Astrocyte (in vitro differentiated cells and primary cell): ENCODE measurements at regions not wholly inside any gene's neighbourhood (a gene's known extent, or its start where the extent isn't known, plus 50 kb on each side); places are given as distances from the start of the nearest gene placed in this dataset.
"Not testable (repeated sequence)": the region's sequence is repeated elsewhere in the genome, so short reads cannot be mapped to it uniquely, and the experiment has no call there.

ENCODE experiments used
- DNase-seq: peaks from one replicate; pipeline ENCODE4 v3.0.0-alpha.2; 2010; ENCODE audit warnings: low read depth
- FAIRE-seq: peaks from 2 replicates; lab custom pipeline; 2011; peaks lifted over from hg19 to GRCh38; lab: Jason Lieb, UNC
- H2AFZ ChIP-seq: 2 replicates; pipeline ENCODE4 v1.6.0; 2012; ENCODE audit warnings: low read depth, low read length, inconsistent platforms
- H3K27ac ChIP-seq: 2 replicates; pipeline ENCODE4 v1.5.1; 2011; ENCODE audit warnings: low read depth, low read length, inconsistent platforms
- H3K27me3 ChIP-seq: 2 replicates; pipeline ENCODE4 v1.6.0; 2011; ENCODE audit warnings: low read length, inconsistent platforms; ENCODE audit not compliant: insufficient read depth
- H3K36me3 ChIP-seq: 2 replicates; pipeline ENCODE4 v1.5.1; 2011; ENCODE audit warnings: low read length, inconsistent platforms; ENCODE audit not compliant: insufficient read depth
- H3K4me1 ChIP-seq: 2 replicates; pipeline ENCODE4 v1.5.1; 2011; ENCODE audit warnings: low read length, inconsistent platforms; ENCODE audit not compliant: insufficient read depth
- H3K4me2 ChIP-seq: 2 replicates; pipeline ENCODE4 v1.6.0; 2012; ENCODE audit warnings: low read length, inconsistent platforms
- H3K4me3 ChIP-seq: 2 replicates; pipeline ENCODE4 v1.5.1; 2011; ENCODE audit warnings: low read depth, mild to moderate bottlenecking, low read length, inconsistent platforms; ENCODE audit not compliant: insufficient read depth
- H3K79me2 ChIP-seq: 2 replicates; pipeline ENCODE4 v1.6.0; 2012; ENCODE audit warnings: mild to moderate bottlenecking, low read length, inconsistent platforms; ENCODE audit not compliant: insufficient read depth
- H3K9ac ChIP-seq: 2 replicates; pipeline ENCODE4 v1.6.0; 2012; ENCODE audit warnings: mild to moderate bottlenecking, low read length, inconsistent platforms
- H3K9me3 ChIP-seq: 2 replicates; pipeline ENCODE4 v1.5.1; 2012; ENCODE audit warnings: low read depth, mild to moderate bottlenecking, low read length, inconsistent platforms; ENCODE audit not compliant: insufficient read depth
- H4K20me1 ChIP-seq: 2 replicates; pipeline ENCODE4 v1.6.0; 2012; ENCODE audit warnings: low read length, inconsistent platforms; ENCODE audit not compliant: insufficient read depth
- H3K27ac Mint-ChIP-seq: one replicate; pipeline ENCODE4 v1.8.0; 2021; ENCODE audit warnings: mild to moderate bottlenecking, mixed read lengths; ENCODE audit not compliant: unreplicated experiment
- H3K27me3 Mint-ChIP-seq: one replicate; pipeline ENCODE4 v1.8.0; 2021; ENCODE audit warnings: low read depth, mixed read lengths; ENCODE audit not compliant: unreplicated experiment
- H3K36me3 Mint-ChIP-seq: one replicate; pipeline ENCODE4 v1.8.0; 2021; ENCODE audit warnings: low read depth, mixed read lengths; ENCODE audit not compliant: unreplicated experiment
- H3K4me1 Mint-ChIP-seq: one replicate; pipeline ENCODE4 v1.8.0; 2021; ENCODE audit warnings: low read depth, mixed read lengths; ENCODE audit not compliant: unreplicated experiment
- H3K4me3 Mint-ChIP-seq: one replicate; pipeline ENCODE4 v1.8.0; 2021; ENCODE audit warnings: mild to moderate bottlenecking, moderate library complexity, mixed read lengths; ENCODE audit not compliant: unreplicated experiment
- H3K9me3 Mint-ChIP-seq: one replicate; pipeline ENCODE4 v1.8.0; 2021; ENCODE audit warnings: mild to moderate bottlenecking, mixed read lengths; ENCODE audit not compliant: unreplicated experiment

- H3K27ac ChIP-seq, FAIRE-seq, H3K4me2 ChIP-seq: not testable (repeated sequence)
Observed at GRCh38 chr9:67452941-67453340, 405.8 kb upstream of the ANKRD20A1 start.

GRCh38 chr9:67442313-67442712, 416.4 kb upstream of the ANKRD20A1 start:
- not testable (repeated sequence) for H3K9me3 ChIP-seq, H2AFZ ChIP-seq, H3K36me3 Mint-ChIP-seq, H3K27me3 ChIP-seq, H3K79me2 ChIP-seq, H3K4me1 Mint-ChIP-seq, H3K4me1 ChIP-seq, DNase-seq, FAIRE-seq, H3K27ac ChIP-seq, H3K4me2 ChIP-seq, H3K4me3 Mint-ChIP-seq, H3K27me3 Mint-ChIP-seq, H3K9ac ChIP-seq, H3K36me3 ChIP-seq, H4K20me1 ChIP-seq, H3K4me3 ChIP-seq, H3K9me3 Mint-ChIP-seq, H3K27ac Mint-ChIP-seq

More at GRCh38 chr9:67452941-67453340, 405.8 kb upstream of the ANKRD20A1 start:
- not testable (repeated sequence) for H3K9me3 Mint-ChIP-seq, H3K4me1 ChIP-seq, H3K27me3 ChIP-seq, H3K79me2 ChIP-seq, H3K27me3 Mint-ChIP-seq, H3K36me3 Mint-ChIP-seq, H3K4me1 Mint-ChIP-seq, H4K20me1 ChIP-seq, H3K9ac ChIP-seq, H3K4me3 Mint-ChIP-seq, H3K9me3 ChIP-seq, H2AFZ ChIP-seq, H3K27ac Mint-ChIP-seq, H3K36me3 ChIP-seq, H3K4me3 ChIP-seq, DNase-seq

- not testable (repeated sequence) for H3K27ac ChIP-seq, H4K20me1 ChIP-seq, H3K4me1 ChIP-seq, FAIRE-seq, H2AFZ ChIP-seq, H3K4me1 Mint-ChIP-seq, H3K36me3 Mint-ChIP-seq, DNase-seq, H3K27ac Mint-ChIP-seq, H3K9me3 ChIP-seq, H3K79me2 ChIP-seq, H3K36me3 ChIP-seq, H3K4me2 ChIP-seq, H3K4me3 Mint-ChIP-seq, H3K4me3 ChIP-seq, H3K27me3 Mint-ChIP-seq, H3K9ac ChIP-seq, H3K27me3 ChIP-seq, H3K9me3 Mint-ChIP-seq
Observed at GRCh38 chr9:67437011-67437410, 421.7 kb upstream of the ANKRD20A1 start.

GRCh38 chr9:67424881-67425280, 432.5 kb upstream of the SPATA31A3 start:
- not testable (repeated sequence) for H2AFZ ChIP-seq, H3K9me3 Mint-ChIP-seq, H3K79me2 ChIP-seq, H3K27me3 ChIP-seq, H3K9me3 ChIP-seq, H3K36me3 ChIP-seq, H3K4me3 ChIP-seq, H3K4me1 ChIP-seq, H3K27ac Mint-ChIP-seq, H3K27ac ChIP-seq, H3K9ac ChIP-seq, DNase-seq, H3K36me3 Mint-ChIP-seq, H3K4me3 Mint-ChIP-seq, H3K4me1 Mint-ChIP-seq, H3K4me2 ChIP-seq, H3K27me3 Mint-ChIP-seq, H4K20me1 ChIP-seq, FAIRE-seq

- H3K4me1 ChIP-seq, DNase-seq, H3K4me3 ChIP-seq, H3K9me3 ChIP-seq, H4K20me1 ChIP-seq, H3K4me2 ChIP-seq, H3K27ac Mint-ChIP-seq, FAIRE-seq, H3K4me1 Mint-ChIP-seq, H3K36me3 ChIP-seq, H2AFZ ChIP-seq, H3K9me3 Mint-ChIP-seq, H3K27me3 ChIP-seq, H3K4me3 Mint-ChIP-seq, H3K27ac ChIP-seq, H3K9ac ChIP-seq, H3K79me2 ChIP-seq, H3K36me3 Mint-ChIP-seq, H3K27me3 Mint-ChIP-seq: not testable (repeated sequence)
Observed at GRCh38 chr9:67423049-67423728, 430.8 kb upstream of the SPATA31A3 start.

GRCh38 chr9:67418496-67419079, 426.2 kb upstream of the SPATA31A3 start:
- not testable (repeated sequence) for H3K36me3 Mint-ChIP-seq

More at GRCh38 chr9:67418496-67419079, 426.2 kb upstream of the SPATA31A3 start:
- not testable (repeated sequence) for H3K4me3 Mint-ChIP-seq, H3K36me3 ChIP-seq, H3K27ac ChIP-seq, DNase-seq, H3K9me3 ChIP-seq, H3K27ac Mint-ChIP-seq, H3K9me3 Mint-ChIP-seq, H3K79me2 ChIP-seq, H2AFZ ChIP-seq, H3K4me1 ChIP-seq, H3K4me3 ChIP-seq, FAIRE-seq, H3K27me3 ChIP-seq, H3K27me3 Mint-ChIP-seq, H3K4me1 Mint-ChIP-seq, H4K20me1 ChIP-seq, H3K9ac ChIP-seq, H3K4me2 ChIP-seq
